ENCODE measurements at regions not wholly inside any gene's neighbourhood (a gene's known extent, or its start where the extent isn't known, plus 50 kb on each side); places are given as distances from the start of the nearest gene placed in this dataset.
"Not testable (repeated sequence)": the region's sequence is repeated elsewhere in the genome, so short reads cannot be mapped to it uniquely, and the experiment has no call there.

DNA sequence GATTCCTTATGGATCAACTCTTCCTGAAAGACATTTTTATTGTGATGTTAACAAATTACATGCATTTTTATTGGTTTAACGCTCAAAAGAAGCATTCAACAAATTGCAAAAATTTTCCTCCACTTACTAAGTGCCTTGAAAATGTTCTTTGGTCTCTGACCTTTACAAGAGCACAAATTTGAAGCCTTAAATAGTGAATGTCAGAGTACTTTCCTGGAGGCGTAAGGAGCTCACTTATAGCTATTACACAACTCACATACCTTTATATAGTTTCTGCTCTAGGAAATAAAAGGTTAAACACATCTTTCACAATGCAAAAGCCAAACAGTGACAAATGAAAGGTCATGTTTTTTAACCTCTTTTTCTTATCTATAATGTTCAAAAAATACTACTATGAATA lies 405.7 kb upstream of the ZNF804A start:
- H3K4me1 ChIP-seq = no peaks in the 10 kb centered on the region
- no peak for DNase-seq (ENCODE audit: low spot score in 2 of 2)
- H3K9me3 ChIP-seq = no peaks in the 10 kb centered on the region
- no peaks in the 10 kb centered on the region for H3K36me3 ChIP-seq
- no peak overlapping the region for H3K4me3 ChIP-seq
- TF ChIP-seq, protein P1, sequence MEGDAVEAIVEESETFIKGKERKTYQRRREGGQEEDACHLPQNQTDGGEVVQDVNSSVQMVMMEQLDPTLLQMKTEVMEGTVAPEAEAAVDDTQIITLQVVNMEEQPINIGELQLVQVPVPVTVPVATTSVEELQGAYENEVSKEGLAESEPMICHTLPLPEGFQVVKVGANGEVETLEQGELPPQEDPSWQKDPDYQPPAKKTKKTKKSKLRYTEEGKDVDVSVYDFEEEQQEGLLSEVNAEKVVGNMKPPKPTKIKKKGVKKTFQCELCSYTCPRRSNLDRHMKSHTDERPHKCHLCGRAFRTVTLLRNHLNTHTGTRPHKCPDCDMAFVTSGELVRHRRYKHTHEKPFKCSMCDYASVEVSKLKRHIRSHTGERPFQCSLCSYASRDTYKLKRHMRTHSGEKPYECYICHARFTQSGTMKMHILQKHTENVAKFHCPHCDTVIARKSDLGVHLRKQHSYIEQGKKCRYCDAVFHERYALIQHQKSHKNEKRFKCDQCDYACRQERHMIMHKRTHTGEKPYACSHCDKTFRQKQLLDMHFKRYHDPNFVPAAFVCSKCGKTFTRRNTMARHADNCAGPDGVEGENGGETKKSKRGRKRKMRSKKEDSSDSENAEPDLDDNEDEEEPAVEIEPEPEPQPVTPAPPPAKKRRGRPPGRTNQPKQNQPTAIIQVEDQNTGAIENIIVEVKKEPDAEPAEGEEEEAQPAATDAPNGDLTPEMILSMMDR (IDR thresholded peaks at IDR 0.05) = no peak
- TF ChIP-seq EP300 (IDR thresholded peaks at IDR 0.05) (no peak), POLR2AphosphoS5 (IDR thresholded peaks at IDR 0.05) (no peak), POLR2A (IDR thresholded peaks at IDR 0.05) (no peak)
- H3K27me3 ChIP-seq = no peaks in the 10 kb centered on the region
- WGBS = 61% methylated on average over 2 of the region's 2 CpGs
- H3K27ac ChIP-seq = no peak overlapping the region

DNA sequence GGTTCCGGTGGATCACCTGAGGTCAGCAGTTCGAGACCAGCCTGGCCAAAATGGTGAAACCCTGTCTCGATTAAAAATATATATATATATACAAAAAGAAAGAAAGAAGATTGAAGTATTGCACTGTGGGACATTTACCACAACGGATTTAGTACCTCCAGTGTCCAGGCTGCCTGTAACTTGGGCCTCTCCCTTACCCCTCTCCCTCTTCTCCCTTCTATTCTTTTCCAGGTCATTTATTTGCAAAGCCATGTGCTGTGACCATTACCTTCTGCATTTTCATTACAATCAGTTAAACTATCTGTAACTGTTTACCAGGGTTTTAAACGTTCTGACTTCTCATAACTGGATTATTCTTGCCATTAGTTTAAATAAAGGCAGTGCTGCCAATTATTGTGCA lies 400.9 kb upstream of the ZNF804A start:
- DNase-seq (ENCODE audit: low spot score in 2 of 2) = no peak
- TF ChIP-seq POLR2AphosphoS5 (IDR thresholded peaks at IDR 0.05) (no peak), EP300 (IDR thresholded peaks at IDR 0.05) (no peak), POLR2A (IDR thresholded peaks at IDR 0.05) (no peak)
- TF ChIP-seq, protein P1 (IDR thresholded peaks at IDR 0.05) = no peak
- 70% methylated on average over 5 of the region's 5 CpGs for WGBS

DNA sequence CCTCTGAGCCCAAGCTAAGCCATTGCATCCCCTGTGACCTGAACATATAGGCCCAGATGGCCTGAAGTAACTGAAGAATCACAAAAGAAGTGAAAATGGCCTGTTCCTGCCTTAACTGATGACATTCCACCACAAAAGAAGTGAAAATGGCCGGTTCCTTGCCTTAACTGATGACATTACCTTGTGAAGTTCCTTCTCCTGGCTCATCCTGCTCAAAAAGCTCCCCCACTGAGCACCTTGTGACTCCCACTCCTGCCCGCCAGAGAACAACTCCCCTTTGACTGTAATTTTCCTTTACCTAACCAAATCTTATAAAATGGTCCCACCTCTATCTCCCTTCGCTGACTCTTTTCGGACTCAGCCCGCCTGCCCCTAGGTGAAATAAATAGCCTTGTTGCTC lies 399.5 kb upstream of the ZNF804A start:
- H3K4me3 ChIP-seq; DNase-seq (ENCODE audit: low spot score in 2 of 2); H3K27ac ChIP-seq; H3K36me3 ChIP-seq; H3K9me3 ChIP-seq; H3K27me3 ChIP-seq; H3K4me1 ChIP-seq: not testable (repeated sequence)
- WGBS = 92% methylated on average over 5 of the region's 5 CpGs

More for the DNA sequence above, 400.9 kb upstream of the ZNF804A start:
- H3K36me3 ChIP-seq = no peaks in the 10 kb centered on the region
- H3K4me3 ChIP-seq = no peak overlapping the region
- H3K27ac ChIP-seq = no peak overlapping the region
- no peaks in the 10 kb centered on the region for H3K9me3 ChIP-seq
- no peaks in the 10 kb centered on the region for H3K4me1 ChIP-seq
- H3K27me3 ChIP-seq = no peaks in the 10 kb centered on the region

DNA sequence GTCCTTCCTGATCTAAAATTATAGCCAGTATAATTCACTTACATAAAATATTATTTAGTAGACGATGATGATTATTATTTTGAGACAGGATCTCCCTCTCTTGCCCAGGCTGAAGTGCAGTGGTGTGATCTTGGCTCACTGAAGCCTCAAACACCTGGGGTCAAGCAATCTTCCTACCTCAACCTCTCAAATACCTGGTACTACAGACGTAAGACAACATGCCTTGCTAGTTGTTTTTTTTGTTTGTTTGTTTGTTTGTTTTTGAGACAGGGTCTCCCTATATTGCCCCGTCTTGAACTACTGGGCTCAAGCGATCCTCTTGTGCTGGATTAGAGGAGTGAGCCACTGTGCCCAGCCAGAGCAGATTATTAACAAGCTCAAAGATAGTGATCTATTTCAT lies 399.1 kb upstream of the ZNF804A start:
- Histone ChIP-seq H3K27ac (no peak overlapping the region), H3K4me3 (no peak overlapping the region), H3K9me3 (no peaks in the 10 kb centered on the region), H3K36me3 (no peaks in the 10 kb centered on the region), H3K27me3 (no peaks in the 10 kb centered on the region), H3K4me1 (no peaks in the 10 kb centered on the region)
- TF ChIP-seq, protein P1 (IDR thresholded peaks at IDR 0.05) = no peak
- no peak for TF ChIP-seq POLR2AphosphoS5 (IDR thresholded peaks at IDR 0.05)
- TF ChIP-seq POLR2A (IDR thresholded peaks at IDR 0.05) = no peak
- TF ChIP-seq EP300 (IDR thresholded peaks at IDR 0.05) = no peak
- 89% methylated on average over 4 of the region's 4 CpGs for WGBS
- no peak for DNase-seq (ENCODE audit: low spot score in 2 of 2)

- whole genome bisulfite sequencing = 86% methylated on average over 2 of the region's 2 CpGs
- TF ChIP-seq EP300 (IDR thresholded peaks at IDR 0.05) = no peak
- TF ChIP-seq POLR2A (IDR thresholded peaks at IDR 0.05) = no peak
- no peak for TF ChIP-seq POLR2AphosphoS5 (IDR thresholded peaks at IDR 0.05)
- TF ChIP-seq, protein P1 (IDR thresholded peaks at IDR 0.05) = no peak
- H3K36me3 ChIP-seq = no peaks in the 10 kb centered on the region
- no peaks in the 10 kb centered on the region for H3K9me3 ChIP-seq
- DNase-seq (ENCODE audit: low spot score in 2 of 2) = no peak
- no peak overlapping the region for H3K27ac ChIP-seq
- no peaks in the 10 kb centered on the region for H3K4me1 ChIP-seq
- no peak overlapping the region for H3K4me3 ChIP-seq
- no peaks in the 10 kb centered on the region for H3K27me3 ChIP-seq
These were observed 397.1 kb upstream of the ZNF804A start for GRCh38 chr2:184201246-184201645.

GRCh38 chr2:184203661-184204060 lies 394.7 kb upstream of the ZNF804A start:
- 94% methylated on average over 1 of the region's 1 CpG for WGBS
- H3K9me3 ChIP-seq = no peaks in the 10 kb centered on the region
- no peak overlapping the region for H3K27ac ChIP-seq
- no peaks in the 10 kb centered on the region for H3K4me1 ChIP-seq
- H3K27me3 ChIP-seq = no peaks in the 10 kb centered on the region
- no peak overlapping the region for H3K4me3 ChIP-seq
- DNase-seq (ENCODE audit: low spot score in 2 of 2) = no peak
- no peaks in the 10 kb centered on the region for H3K36me3 ChIP-seq
- TF ChIP-seq, protein P1 (IDR thresholded peaks at IDR 0.05) = no peak
- no peak for TF ChIP-seq POLR2AphosphoS5 (IDR thresholded peaks at IDR 0.05)
- TF ChIP-seq EP300 (IDR thresholded peaks at IDR 0.05) = no peak
- TF ChIP-seq POLR2A (IDR thresholded peaks at IDR 0.05) = no peak

Data from suprapubic skin (tissue), 4 donors.